HG02840 (cell line): ENCODE measurements at regions not wholly inside any gene's neighbourhood (a gene's known extent, or its start where the extent isn't known, plus 50 kb on each side); places are given as distances from the start of the nearest gene placed in this dataset.
"Not testable (repeated sequence)": the region's sequence is repeated elsewhere in the genome, so short reads cannot be mapped to it uniquely, and the experiment has no call there.

ENCODE experiments used
- ATAC-seq: cut with Tn5 transposase; IDR thresholded peaks from one replicate; pipeline ENCODE4 v1.9.1; 2021; ENCODE audit warnings: mild to moderate bottlenecking, moderate library complexity, moderate number of reproducible peaks; ENCODE audit not compliant: unreplicated experiment, low FRiP score

- no peak for ATAC-seq
Measured at GRCh38 chr1:212495766-212496494, 63.2 kb downstream of the NENF start.

- ATAC-seq = no peak
Measured at GRCh38 chr1:212496682-212497081, 64.0 kb downstream of the NENF start.

DNA sequence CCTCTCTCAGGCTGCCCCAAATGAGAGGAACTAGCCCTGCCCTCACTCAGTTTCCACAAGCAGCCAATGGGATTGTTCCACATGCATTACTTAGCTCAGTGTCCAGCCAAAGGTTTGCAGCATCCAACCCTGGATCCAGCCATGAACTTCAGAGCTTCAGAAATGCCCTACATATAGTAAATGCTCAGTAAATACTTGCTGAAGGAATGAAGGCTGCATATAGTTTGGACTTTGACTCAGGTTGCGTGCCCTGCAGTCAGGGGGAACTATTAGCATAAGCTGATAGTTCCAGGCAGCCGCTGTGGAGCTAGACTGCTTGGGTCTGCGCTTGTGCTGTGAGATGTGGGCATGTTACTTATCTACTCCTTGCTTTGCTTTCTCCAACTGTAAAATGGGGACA, 64.8 kb downstream of the NENF start:
- ATAC-seq = no peak

GRCh38 chr1:212498283-212499040, 65.7 kb downstream of the NENF start:
- no peak for ATAC-seq

GRCh38 chr1:212500351-212500750, 67.6 kb downstream of the NENF start:
- no peak for ATAC-seq

DNA sequence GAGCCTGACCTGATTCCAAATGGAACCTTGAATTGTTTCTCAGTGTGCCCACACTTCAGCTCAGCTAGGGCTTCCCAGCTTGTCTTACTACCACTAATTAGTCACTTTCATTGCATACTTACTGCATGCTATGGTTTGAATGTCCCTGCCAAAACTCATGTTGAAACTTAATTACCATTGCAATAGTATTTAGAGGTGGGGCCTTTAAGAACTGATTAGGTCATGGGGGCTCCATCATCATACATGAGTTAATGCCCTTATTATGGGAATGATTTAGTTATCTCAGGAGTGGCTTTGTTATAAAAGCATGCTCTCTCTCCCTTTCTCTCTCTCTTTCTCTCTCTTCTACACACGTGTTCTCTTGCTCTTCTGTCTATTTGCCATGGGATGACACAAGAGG, 68.3 kb downstream of the NENF start:
- no peak for ATAC-seq

- ATAC-seq = no peak
Measured at GRCh38 chr1:212503714-212504113, 71.0 kb downstream of the NENF start.

DNA sequence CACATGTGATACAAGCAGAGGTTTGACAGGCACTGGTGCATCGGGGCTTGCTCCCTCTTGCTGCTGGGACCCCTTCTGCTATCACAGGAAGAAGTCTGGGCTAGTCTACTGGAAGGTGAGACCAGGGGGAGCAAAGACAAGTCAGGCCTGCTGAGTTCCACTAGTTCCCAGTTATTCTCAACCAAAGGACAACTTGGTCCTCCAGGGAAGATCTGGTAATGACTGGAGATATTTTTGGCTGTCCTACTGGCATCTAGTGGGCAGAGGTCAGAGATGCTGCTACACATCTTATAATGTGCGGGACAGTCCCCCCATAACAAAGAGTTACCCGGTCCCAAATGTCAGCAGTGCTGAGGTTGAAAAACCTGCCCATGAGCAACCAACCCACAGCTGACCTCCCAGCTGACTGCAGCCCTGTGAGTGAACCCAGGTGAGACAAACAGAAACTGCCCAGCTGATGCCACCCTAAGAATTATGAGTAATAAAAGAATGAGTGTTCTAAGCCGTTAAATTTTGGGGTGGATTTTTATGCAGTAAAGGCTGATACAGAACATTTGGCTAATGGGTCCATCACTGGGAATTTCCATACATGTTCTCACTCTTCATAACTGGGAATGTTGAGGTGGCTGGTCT, 71.6 kb downstream of the NENF start:
- ATAC-seq = no peak

DNA sequence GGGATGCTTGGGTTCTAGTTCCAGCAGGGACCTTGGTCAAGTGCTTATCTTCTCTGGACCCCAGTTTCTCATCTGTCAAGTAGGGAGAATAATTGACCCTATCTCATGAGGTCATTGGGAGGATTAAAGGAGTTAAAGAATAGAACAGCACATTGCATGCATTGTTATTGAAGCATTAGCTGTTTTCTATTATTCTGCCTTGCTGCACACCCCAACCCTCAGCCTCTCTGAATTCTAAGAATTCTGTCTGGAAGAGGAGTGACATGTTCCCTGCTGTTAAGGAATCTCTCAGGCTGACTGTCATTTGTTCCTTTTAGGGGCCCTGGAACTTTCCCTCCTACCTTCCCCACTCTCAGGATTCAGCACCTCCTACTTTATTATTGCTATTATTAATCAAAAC, 73.9 kb downstream of the NENF start:
- no peak for ATAC-seq

DNA sequence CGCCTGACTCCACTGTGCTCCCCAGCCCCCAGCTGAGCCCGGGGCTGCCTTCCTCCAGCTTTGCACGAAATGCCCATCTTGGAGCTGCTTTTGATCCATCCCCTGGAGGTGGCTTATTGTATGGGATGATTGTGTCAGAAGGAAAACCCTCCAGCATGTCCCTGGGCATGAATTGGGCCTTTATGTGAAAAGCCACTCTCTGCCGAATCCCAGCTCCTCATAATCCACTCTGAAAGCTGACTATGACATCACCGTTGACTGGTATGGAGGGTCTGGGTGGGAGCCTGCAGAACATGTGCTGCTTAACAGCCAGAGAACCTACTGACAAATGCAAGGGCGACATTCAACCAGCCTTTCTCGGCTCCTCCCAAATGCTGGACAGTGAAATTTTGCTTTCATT, 74.6 kb downstream of the NENF start:
- no peak for ATAC-seq

DNA sequence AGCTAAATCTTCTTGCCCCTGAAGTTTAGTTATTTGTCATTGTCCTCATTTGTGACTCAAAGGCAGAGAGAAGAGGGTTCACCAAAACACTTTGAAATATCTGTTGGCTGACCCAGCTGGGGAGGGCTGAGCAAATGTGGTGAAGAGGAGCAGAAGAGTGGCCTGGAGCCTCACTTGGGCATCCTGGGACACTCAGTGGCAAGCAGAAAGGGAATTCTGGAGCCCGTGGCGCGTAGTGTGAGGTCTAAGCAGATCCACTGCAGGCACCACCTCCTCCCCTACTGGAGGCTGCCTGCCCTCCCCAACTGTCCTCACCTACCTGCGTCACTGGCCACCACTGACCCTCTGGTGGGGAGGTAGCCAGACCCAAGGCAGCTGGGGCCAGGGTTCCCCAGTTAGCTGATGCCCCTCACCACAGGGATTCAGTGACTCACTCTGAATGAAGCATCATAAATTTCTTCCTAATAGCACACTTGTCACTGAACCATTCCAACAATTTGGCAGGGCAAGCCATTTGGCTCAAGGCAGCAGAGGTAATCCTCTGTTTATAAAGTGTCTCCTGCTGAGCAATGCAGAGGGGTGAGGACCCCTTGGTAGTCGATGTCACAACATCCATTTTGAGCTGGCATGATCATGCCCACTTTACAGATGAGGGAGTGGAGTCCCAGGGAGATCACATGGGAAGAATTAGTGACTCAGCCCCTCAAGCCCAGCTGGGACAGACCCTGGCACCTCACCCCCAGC, 80.3 kb downstream of the NENF start:
- no peak for ATAC-seq

DNA sequence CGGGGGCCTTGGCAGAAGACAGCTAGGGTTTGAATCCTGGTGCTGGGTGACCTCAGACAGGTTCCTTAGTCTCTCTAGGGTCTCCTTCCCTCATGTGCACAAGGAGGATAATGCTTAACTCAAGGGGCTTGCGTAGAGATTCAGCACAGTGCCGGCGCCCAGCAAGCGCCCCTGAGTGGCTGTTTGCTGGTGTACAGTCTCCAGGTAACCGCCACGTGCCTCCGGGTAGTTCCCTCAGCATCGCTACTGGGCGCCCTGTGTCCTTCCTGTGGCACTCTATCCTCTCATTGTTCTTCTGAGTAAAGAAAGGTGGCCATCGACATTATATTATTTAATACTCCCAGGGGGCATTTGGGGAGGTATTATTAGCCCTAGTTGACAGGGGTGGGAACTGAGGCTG, 80.9 kb downstream of the NENF start:
- ATAC-seq = no peak

DNA sequence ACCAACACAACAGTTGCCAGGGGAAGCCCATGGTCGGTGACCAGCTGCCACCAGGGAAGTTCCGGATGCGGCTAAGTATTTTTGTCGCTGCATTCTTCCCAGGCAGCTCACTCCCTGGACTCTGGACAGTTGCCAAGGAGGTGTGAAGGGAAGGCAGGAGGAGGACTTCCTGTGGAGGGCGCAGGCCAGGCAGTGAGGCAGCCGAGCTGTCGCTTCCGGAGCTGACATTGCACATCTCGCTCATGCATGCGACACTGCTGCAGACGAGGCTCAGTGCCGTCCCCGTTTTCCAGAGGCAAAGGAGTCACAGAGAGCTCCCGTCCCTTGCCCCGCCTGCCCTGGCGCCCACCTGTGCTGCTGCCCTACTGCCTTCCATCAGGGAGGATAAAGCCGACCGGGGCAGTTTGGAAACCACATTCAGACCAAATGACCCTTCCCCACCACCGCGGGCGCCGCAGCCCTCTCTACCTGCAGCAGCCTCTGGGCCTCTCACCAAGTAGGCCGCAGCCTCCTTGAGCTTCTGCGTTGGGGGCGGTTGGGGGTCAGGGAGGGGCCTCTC, 81.4 kb downstream of the NENF start:
- no peak for ATAC-seq

DNA sequence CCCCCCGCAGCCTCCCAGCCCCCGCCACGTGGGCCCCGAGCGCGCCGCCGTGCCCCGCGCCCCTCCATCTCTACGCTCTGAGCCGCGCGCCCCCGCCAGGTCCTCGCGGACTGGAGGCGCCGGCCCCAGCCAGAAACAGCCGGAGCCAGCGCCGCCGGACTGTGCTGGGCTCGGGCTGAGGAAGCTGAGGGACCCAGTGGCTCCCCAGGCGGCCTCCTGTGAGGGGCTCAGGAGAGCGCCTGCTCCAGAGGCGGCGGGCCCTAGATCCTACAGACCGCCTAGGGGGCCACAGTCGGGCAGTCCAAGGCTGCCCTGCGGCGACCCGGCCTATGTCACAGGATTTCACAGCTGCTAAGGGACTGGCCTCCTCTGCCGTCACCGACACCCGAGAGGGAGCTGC, 82.1 kb downstream of the NENF start:
- ATAC-seq = no peak

DNA sequence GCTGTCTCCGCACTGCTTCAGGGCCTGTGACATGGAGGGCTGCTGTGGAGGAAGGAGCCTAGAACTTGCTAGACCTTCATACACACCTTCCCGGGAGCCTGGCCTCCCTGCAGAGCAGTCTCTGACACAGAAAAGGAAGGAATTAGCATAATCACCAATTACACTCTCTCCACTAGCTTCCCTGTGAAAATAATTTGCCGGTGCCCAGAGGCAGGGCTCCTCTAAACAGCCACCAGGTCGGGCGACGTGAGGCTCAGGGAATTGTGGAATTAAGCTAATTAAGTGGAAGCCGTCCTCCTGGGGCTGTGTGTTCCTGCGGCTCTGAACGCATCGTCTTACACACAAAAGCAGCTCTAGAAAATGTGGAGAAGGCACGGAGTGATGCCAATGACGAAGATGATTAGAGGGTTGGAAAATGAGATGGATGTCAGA, 82.6 kb downstream of the NENF start:
- ATAC-seq = no peak

- ATAC-seq = not testable (repeated sequence)
Measured at GRCh38 chr1:212516012-212516411, 83.3 kb downstream of the NENF start.

DNA sequence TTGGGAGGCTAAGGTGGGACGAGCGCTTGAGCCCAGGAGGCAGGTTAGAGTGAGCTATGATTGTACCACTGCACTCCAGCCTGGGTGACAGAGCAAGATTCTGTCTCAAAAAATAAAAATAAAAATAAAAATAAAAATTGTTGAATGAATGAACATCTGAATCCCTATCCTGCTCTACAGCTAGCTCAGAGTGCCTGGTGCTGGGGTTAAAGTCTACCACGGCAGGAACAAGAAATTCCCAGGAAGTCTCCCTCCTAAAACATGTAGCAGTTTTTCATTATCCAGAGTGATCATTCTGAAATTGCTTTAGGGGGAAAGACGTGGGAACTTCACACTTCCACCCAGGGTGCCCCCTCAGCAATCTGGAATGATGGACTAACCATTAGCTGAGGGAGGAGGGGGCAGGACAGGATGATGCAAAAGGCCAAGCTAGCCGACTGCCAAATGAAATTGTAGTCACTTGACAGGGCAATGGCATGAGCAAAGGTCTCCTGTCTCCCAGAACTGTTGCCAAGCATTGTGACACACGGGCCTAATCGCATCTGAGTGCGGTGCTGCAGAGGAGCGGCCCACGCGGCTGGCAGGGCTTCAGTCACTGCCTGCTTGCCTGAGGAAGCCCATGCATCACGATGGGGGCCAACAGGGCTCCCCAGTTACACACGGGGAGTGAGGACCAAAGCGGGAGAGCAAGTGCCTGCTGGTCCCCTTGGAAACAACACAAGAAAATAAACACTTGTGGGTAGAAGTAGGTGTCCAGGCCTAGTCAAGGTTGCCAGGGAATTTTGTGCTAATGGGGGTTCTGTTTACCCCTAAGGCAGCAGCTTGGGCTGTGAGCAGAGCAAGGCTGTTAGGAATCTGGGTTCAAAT, 85.7 kb downstream of the NENF start:
- ATAC-seq = no peak

- no peak for ATAC-seq
Measured at GRCh38 chr1:212519131-212519530, 86.4 kb downstream of the NENF start.

DNA sequence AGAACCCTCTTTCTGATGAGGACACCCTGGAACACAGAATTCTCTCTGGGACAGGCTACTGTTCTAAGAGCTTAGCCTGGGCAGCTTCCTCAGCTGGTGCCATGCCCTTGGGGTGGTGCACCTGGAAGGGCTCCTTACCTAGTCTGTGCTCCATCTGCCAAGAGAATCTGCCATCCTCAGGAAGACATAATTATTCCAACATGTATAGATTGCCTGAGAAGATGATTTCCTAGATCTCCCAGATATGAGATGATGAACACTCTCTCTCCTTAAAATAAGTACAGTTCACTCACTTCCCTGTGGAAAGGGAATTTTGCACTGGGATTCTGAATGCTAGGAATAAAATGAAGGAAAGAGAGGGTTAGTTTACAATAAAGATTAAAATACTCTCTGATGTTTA, 87.6 kb downstream of the NENF start:
- no peak for ATAC-seq

DNA sequence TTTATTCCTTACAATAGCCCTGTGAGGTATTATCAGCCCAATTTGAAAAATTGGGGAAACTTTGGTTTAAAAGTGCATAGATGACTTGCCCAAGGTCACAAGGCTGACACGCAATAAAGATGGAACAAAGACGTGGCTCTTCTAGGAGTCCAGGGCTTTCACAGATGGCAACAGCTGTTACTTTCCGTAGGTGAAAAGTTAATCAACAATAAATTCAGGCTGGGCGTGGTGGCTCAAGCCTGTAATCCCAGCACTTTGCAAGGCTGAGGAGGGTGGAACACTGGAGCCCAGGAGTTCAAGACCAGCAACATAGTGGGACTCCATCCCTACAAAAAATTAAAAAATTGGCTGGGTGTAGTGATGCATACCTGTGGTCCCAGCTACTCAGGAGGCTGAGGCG, 87.8 kb upstream of the ATF3 start:
- no peak for ATAC-seq
